ENCODE measurements at regions not wholly inside any gene's neighbourhood (a gene's known extent, or its start where the extent isn't known, plus 50 kb on each side); places are given as distances from the start of the nearest gene placed in this dataset.

GRCh38 chr12:107264667-107265066 lies 171.3 kb upstream of the CRY1 start:
- TF ChIP-seq GABPA (tag; conservative IDR thresholded peaks at IDR 0.05; ENCODE audit: low read depth) (no peak), TFAP4 (CRISPR knock-in tag; IDR thresholded peaks at IDR 0.05; ENCODE audit: borderline replicate concordance) (no peak), EZH2 (IDR thresholded peaks at IDR 0.05; ENCODE audit: borderline replicate concordance, low read depth, low read length) (no peak), ZFP30 (CRISPR knock-in tag; IDR thresholded peaks at IDR 0.05; ENCODE audit: borderline replicate concordance) (no peak), RAD21 (CRISPR knock-in tag; conservative IDR thresholded peaks at IDR 0.05 in 1 of 2, IDR thresholded peaks at IDR 0.05 in 1 of 2) (no peak), ZNF24 (IDR thresholded peaks at IDR 0.05) (no peak), ZBTB49 (CRISPR knock-in tag; IDR thresholded peaks at IDR 0.05; ENCODE audit: borderline replicate concordance) (no peak), ZNF311 (CRISPR knock-in tag; IDR thresholded peaks at IDR 0.05) (no peak)
- TF ChIP-seq, protein P1, sequence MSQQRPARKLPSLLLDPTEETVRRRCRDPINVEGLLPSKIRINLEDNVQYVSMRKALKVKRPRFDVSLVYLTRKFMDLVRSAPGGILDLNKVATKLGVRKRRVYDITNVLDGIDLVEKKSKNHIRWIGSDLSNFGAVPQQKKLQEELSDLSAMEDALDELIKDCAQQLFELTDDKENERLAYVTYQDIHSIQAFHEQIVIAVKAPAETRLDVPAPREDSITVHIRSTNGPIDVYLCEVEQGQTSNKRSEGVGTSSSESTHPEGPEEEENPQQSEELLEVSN (IDR thresholded peaks at IDR 0.05; ENCODE audit: borderline replicate concordance in 1 of 2, extremely low read depth in 1 of 2, insufficient read depth in 1 of 2, insufficient read length in 1 of 2, low read depth in 1 of 2, low read length in 1 of 2, poor library complexity in 1 of 2, severe bottlenecking in 1 of 2): no peak
- TF ChIP-seq, protein P2, sequence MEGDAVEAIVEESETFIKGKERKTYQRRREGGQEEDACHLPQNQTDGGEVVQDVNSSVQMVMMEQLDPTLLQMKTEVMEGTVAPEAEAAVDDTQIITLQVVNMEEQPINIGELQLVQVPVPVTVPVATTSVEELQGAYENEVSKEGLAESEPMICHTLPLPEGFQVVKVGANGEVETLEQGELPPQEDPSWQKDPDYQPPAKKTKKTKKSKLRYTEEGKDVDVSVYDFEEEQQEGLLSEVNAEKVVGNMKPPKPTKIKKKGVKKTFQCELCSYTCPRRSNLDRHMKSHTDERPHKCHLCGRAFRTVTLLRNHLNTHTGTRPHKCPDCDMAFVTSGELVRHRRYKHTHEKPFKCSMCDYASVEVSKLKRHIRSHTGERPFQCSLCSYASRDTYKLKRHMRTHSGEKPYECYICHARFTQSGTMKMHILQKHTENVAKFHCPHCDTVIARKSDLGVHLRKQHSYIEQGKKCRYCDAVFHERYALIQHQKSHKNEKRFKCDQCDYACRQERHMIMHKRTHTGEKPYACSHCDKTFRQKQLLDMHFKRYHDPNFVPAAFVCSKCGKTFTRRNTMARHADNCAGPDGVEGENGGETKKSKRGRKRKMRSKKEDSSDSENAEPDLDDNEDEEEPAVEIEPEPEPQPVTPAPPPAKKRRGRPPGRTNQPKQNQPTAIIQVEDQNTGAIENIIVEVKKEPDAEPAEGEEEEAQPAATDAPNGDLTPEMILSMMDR (IDR thresholded peaks at IDR 0.05 in 2 of 3, conservative IDR thresholded peaks at IDR 0.05 in 1 of 3; ENCODE audit: insufficient read depth in 2 of 3, low read depth in 1 of 3, low read length in 3 of 3): no peak
- TF ChIP-seq, protein P3, sequence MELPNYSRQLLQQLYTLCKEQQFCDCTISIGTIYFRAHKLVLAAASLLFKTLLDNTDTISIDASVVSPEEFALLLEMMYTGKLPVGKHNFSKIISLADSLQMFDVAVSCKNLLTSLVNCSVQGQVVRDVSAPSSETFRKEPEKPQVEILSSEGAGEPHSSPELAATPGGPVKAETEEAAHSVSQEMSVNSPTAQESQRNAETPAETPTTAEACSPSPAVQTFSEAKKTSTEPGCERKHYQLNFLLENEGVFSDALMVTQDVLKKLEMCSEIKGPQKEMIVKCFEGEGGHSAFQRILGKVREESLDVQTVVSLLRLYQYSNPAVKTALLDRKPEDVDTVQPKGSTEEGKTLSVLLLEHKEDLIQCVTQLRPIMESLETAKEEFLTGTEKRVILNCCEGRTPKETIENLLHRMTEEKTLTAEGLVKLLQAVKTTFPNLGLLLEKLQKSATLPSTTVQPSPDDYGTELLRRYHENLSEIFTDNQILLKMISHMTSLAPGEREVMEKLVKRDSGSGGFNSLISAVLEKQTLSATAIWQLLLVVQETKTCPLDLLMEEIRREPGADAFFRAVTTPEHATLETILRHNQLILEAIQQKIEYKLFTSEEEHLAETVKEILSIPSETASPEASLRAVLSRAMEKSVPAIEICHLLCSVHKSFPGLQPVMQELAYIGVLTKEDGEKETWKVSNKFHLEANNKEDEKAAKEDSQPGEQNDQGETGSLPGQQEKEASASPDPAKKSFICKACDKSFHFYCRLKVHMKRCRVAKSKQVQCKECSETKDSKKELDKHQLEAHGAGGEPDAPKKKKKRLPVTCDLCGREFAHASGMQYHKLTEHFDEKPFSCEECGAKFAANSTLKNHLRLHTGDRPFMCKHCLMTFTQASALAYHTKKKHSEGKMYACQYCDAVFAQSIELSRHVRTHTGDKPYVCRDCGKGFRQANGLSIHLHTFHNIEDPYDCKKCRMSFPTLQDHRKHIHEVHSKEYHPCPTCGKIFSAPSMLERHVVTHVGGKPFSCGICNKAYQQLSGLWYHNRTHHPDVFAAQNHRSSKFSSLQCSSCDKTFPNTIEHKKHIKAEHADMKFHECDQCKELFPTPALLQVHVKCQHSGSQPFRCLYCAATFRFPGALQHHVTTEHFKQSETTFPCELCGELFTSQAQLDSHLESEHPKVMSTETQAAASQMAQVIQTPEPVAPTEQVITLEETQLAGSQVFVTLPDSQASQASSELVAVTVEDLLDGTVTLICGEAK (IDR thresholded peaks at IDR 0.05): no peak
- TF ChIP-seq, protein P3 (CRISPR knock-in tag; IDR thresholded peaks at IDR 0.05): no peak
